ENCODE measurements at regions not wholly inside any gene's neighbourhood (a gene's known extent, or its start where the extent isn't known, plus 50 kb on each side); places are given as distances from the start of the nearest gene placed in this dataset.

GRCh38 chr11:69348414-69349235, 54.7 kb downstream of the MYEOV start:
- Histone ChIP-seq H3K4me1 (ENCODE audit: control insufficient read depth, insufficient read depth, low read length, poor library complexity, severe bottlenecking) (no peaks in the 10 kb centered on the region), H3K27ac (ENCODE audit: insufficient read depth, low read length, poor library complexity, severe bottlenecking) (no peak overlapping the region), H3K36me3 (ENCODE audit: control insufficient read depth, insufficient read depth, low read length) (no peaks in the 10 kb centered on the region), H3K9me3 (ENCODE audit: control insufficient read depth in 2 of 2, low read length in 2 of 2) (peaks cover 0 to 5% of the 10 kb centered on the region in 2 experiments), H3K27me3 (ENCODE audit: control insufficient read depth, insufficient read depth, low read length) (no peaks in the 10 kb centered on the region), H3K4me3 (ENCODE audit: low read depth, low read length) (no peak overlapping the region)
- no peak overlapping the region for H3K27ac Mint-ChIP-seq
- H3K27me3 Mint-ChIP-seq: peaks cover 15% of the 10 kb centered on the region
- ATAC-seq (ENCODE audit: low read depth in 2 of 2) (no peak), DNase-seq (no peak)
- no peaks in the 10 kb centered on the region for H3K4me1 Mint-ChIP-seq
- no peak overlapping the region for H3K4me3 Mint-ChIP-seq
- no peaks in the 10 kb centered on the region for H3K36me3 Mint-ChIP-seq
- peaks cover 0 to 4% (median 2%) of the 10 kb centered on the region in 7 donors for H3K9me3 Mint-ChIP-seq

- no peaks in the 10 kb centered on the region for H3K27me3 ChIP-seq (ENCODE audit: control insufficient read depth, insufficient read depth, low read length)
- ATAC-seq (ENCODE audit: low read depth in 2 of 2) (no peak), DNase-seq (no peak)
- no peak overlapping the region for H3K4me3 Mint-ChIP-seq
- no peak overlapping the region for H3K27ac Mint-ChIP-seq
- no peak overlapping the region for H3K27ac ChIP-seq (ENCODE audit: insufficient read depth, low read length, poor library complexity, severe bottlenecking)
- peaks cover 18% of the 10 kb centered on the region for H3K27me3 Mint-ChIP-seq
- H3K4me1 Mint-ChIP-seq: no peaks in the 10 kb centered on the region
- H3K9me3 Mint-ChIP-seq: peaks cover 0 to 4% (median 2%) of the 10 kb centered on the region in 7 donors
- no peaks in the 10 kb centered on the region for H3K4me1 ChIP-seq (ENCODE audit: control insufficient read depth, insufficient read depth, low read length, poor library complexity, severe bottlenecking)
- peaks cover 0 to 5% of the 10 kb centered on the region in 2 experiments for H3K9me3 ChIP-seq (ENCODE audit: control insufficient read depth in 2 of 2, low read length in 2 of 2)
- H3K36me3 Mint-ChIP-seq: no peaks in the 10 kb centered on the region
- no peaks in the 10 kb centered on the region for H3K36me3 ChIP-seq (ENCODE audit: control insufficient read depth, insufficient read depth, low read length)
- no peak overlapping the region for H3K4me3 ChIP-seq (ENCODE audit: low read depth, low read length)
Observed at GRCh38 chr11:69350040-69350439, 56.1 kb downstream of the MYEOV start.

GRCh38 chr11:69350596-69350995, 56.6 kb downstream of the MYEOV start:
- no peaks in the 10 kb centered on the region for H3K4me1 Mint-ChIP-seq

GRCh38 chr11:69351460-69351859, 57.5 kb downstream of the MYEOV start:
- ATAC-seq (ENCODE audit: low read depth in 2 of 2) (no peak), DNase-seq (no peak)
- H3K4me3 Mint-ChIP-seq: no peak overlapping the region
- H3K9me3 Mint-ChIP-seq: peaks cover 0 to 4% (median 2%) of the 10 kb centered on the region in 7 donors
- peak overlapping the region in 1 of 3 donors; percentile 50 for H3K27ac Mint-ChIP-seq
- no peak overlapping the region for H3K4me3 ChIP-seq (ENCODE audit: low read depth, low read length)
- no peaks in the 10 kb centered on the region for H3K4me1 Mint-ChIP-seq
- no peaks in the 10 kb centered on the region for H3K27me3 ChIP-seq (ENCODE audit: control insufficient read depth, insufficient read depth, low read length)
- H3K36me3 ChIP-seq (ENCODE audit: control insufficient read depth, insufficient read depth, low read length): no peaks in the 10 kb centered on the region
- peaks cover 0 to 5% of the 10 kb centered on the region in 2 experiments for H3K9me3 ChIP-seq (ENCODE audit: control insufficient read depth in 2 of 2, low read length in 2 of 2)
- H3K27ac ChIP-seq (ENCODE audit: insufficient read depth, low read length, poor library complexity, severe bottlenecking): no peak overlapping the region
- peaks cover 15% of the 10 kb centered on the region for H3K27me3 Mint-ChIP-seq
- H3K36me3 Mint-ChIP-seq: no peaks in the 10 kb centered on the region
- H3K4me1 ChIP-seq (ENCODE audit: control insufficient read depth, insufficient read depth, low read length, poor library complexity, severe bottlenecking): no peaks in the 10 kb centered on the region

More at GRCh38 chr11:69350596-69350995, 56.6 kb downstream of the MYEOV start:
- DNase-seq (no peak), ATAC-seq (ENCODE audit: low read depth in 2 of 2) (no peak)
- Histone ChIP-seq H3K27me3 (ENCODE audit: control insufficient read depth, insufficient read depth, low read length) (no peaks in the 10 kb centered on the region), H3K9me3 (ENCODE audit: control insufficient read depth in 2 of 2, low read length in 2 of 2) (peaks cover 0 to 5% of the 10 kb centered on the region in 2 experiments), H3K4me3 (ENCODE audit: low read depth, low read length) (no peak overlapping the region), H3K27ac (ENCODE audit: insufficient read depth, low read length, poor library complexity, severe bottlenecking) (no peak overlapping the region), H3K36me3 (ENCODE audit: control insufficient read depth, insufficient read depth, low read length) (no peaks in the 10 kb centered on the region), H3K4me1 (ENCODE audit: control insufficient read depth, insufficient read depth, low read length, poor library complexity, severe bottlenecking) (no peaks in the 10 kb centered on the region)
- Mint-ChIP-seq H3K27ac (no peak overlapping the region), H3K27me3 (peaks cover 19% of the 10 kb centered on the region), H3K9me3 (peaks cover 0 to 4% (median 2%) of the 10 kb centered on the region in 7 donors), H3K36me3 (no peaks in the 10 kb centered on the region), H3K4me3 (no peak overlapping the region)

- H3K27ac ChIP-seq (ENCODE audit: insufficient read depth, low read length, poor library complexity, severe bottlenecking): no peak overlapping the region
- H3K4me1 ChIP-seq (ENCODE audit: control insufficient read depth, insufficient read depth, low read length, poor library complexity, severe bottlenecking): no peaks in the 10 kb centered on the region
- Mint-ChIP-seq H3K9me3 (peaks cover 0 to 4% (median 2%) of the 10 kb centered on the region in 7 donors), H3K36me3 (no peaks in the 10 kb centered on the region), H3K27me3 (peaks cover 13% of the 10 kb centered on the region), H3K27ac (peak overlapping the region in 1 of 3 donors; percentile 40), H3K4me3 (no peak overlapping the region), H3K4me1 (no peaks in the 10 kb centered on the region)
- H3K36me3 ChIP-seq (ENCODE audit: control insufficient read depth, insufficient read depth, low read length): no peaks in the 10 kb centered on the region
- H3K4me3 ChIP-seq (ENCODE audit: low read depth, low read length): no peak overlapping the region
- H3K9me3 ChIP-seq (ENCODE audit: control insufficient read depth in 2 of 2, low read length in 2 of 2): peaks cover 0 to 5% of the 10 kb centered on the region in 2 experiments
- DNase-seq (no peak), ATAC-seq (ENCODE audit: low read depth in 2 of 2) (no peak)
- H3K27me3 ChIP-seq (ENCODE audit: control insufficient read depth, insufficient read depth, low read length): no peaks in the 10 kb centered on the region
Observed at GRCh38 chr11:69352166-69352565, 58.2 kb downstream of the MYEOV start.

GRCh38 chr11:69352715-69353319, 58.9 kb downstream of the MYEOV start:
- Mint-ChIP-seq H3K4me1 (no peaks in the 10 kb centered on the region), H3K4me3 (no peak overlapping the region), H3K27ac (no peak overlapping the region), H3K27me3 (peaks cover 13% of the 10 kb centered on the region), H3K36me3 (no peaks in the 10 kb centered on the region), H3K9me3 (peaks cover 0 to 4% (median 2%) of the 10 kb centered on the region in 7 donors)
- Histone ChIP-seq H3K27me3 (ENCODE audit: control insufficient read depth, insufficient read depth, low read length) (no peaks in the 10 kb centered on the region), H3K9me3 (ENCODE audit: control insufficient read depth in 2 of 2, low read length in 2 of 2) (peaks cover 0 to 5% of the 10 kb centered on the region in 2 experiments), H3K4me1 (ENCODE audit: control insufficient read depth, insufficient read depth, low read length, poor library complexity, severe bottlenecking) (no peaks in the 10 kb centered on the region), H3K4me3 (ENCODE audit: low read depth, low read length) (no peak overlapping the region), H3K36me3 (ENCODE audit: control insufficient read depth, insufficient read depth, low read length) (no peaks in the 10 kb centered on the region), H3K27ac (ENCODE audit: insufficient read depth, low read length, poor library complexity, severe bottlenecking) (no peak overlapping the region)
- no peak for DNase-seq
- ATAC-seq (ENCODE audit: low read depth in 2 of 2): no peak

GRCh38 chr11:69353696-69354544, 60.0 kb downstream of the MYEOV start:
- no peak overlapping the region for H3K4me3 ChIP-seq (ENCODE audit: low read depth, low read length)
- H3K27me3 Mint-ChIP-seq: peaks cover 13% of the 10 kb centered on the region
- no peaks in the 10 kb centered on the region for H3K9me3 ChIP-seq (ENCODE audit: control insufficient read depth in 2 of 2, low read length in 2 of 2)

More at GRCh38 chr11:69353696-69354544, 60.0 kb downstream of the MYEOV start:
- Mint-ChIP-seq H3K9me3 (peaks cover 0 to 4% (median 0%) of the 10 kb centered on the region in 7 donors), H3K4me1 (no peaks in the 10 kb centered on the region), H3K27ac (no peak overlapping the region), H3K36me3 (no peaks in the 10 kb centered on the region), H3K4me3 (no peak overlapping the region)
- ATAC-seq (ENCODE audit: low read depth in 2 of 2) (no peak), DNase-seq (no peak)
- Histone ChIP-seq H3K4me1 (ENCODE audit: control insufficient read depth, insufficient read depth, low read length, poor library complexity, severe bottlenecking) (no peaks in the 10 kb centered on the region), H3K27me3 (ENCODE audit: control insufficient read depth, insufficient read depth, low read length) (no peaks in the 10 kb centered on the region), H3K27ac (ENCODE audit: insufficient read depth, low read length, poor library complexity, severe bottlenecking) (no peak overlapping the region), H3K36me3 (ENCODE audit: control insufficient read depth, insufficient read depth, low read length) (no peaks in the 10 kb centered on the region)
